Left colon (tissue), 2 donors: ENCODE measurements at regions not wholly inside any gene's neighbourhood (a gene's known extent, or its start where the extent isn't known, plus 50 kb on each side); places are given as distances from the start of the nearest gene placed in this dataset.

ENCODE experiments used
- ATAC-seq: fragments of 200-7000 bp; cut with Tn5 transposase; one replicate; pipeline ENCODE4 v1.9.1; 2020; ENCODE audit warnings: mild to moderate bottlenecking, moderate library complexity
- DNase-seq, 2 donors: peaks; one replicate each; pipeline ENCODE4 v3.0.0-alpha.2; 2020
- intact Hi-C, 2 donors: fragments of 100-400 bp; cut with DNase I in 1 of 2; cut with micrococcal nuclease in 1 of 2; formaldehyde crosslinking; loops; one replicate each; pipeline versions ENCODE4 v1.11.2 to v1.14.0; 2022; cut with DNase I, micrococcal nuclease
- donor health status: DM: no; HTN: no; CAD: no.
- donor health status: DM: yes; HTN: yes; CAD: no.

- intact Hi-C loops = no loop called here
- DNase-seq (no peak), ATAC-seq (peak; percentile 37)
Observed at GRCh38 chr3:99114565-99115291, 213.2 kb upstream of the DCBLD2 start.

- DNase-seq = no peak
- ATAC-seq = no peak
- intact Hi-C loops = no loop called here
Observed at GRCh38 chr3:99111235-99111634, 209.7 kb upstream of the DCBLD2 start.

DNA sequence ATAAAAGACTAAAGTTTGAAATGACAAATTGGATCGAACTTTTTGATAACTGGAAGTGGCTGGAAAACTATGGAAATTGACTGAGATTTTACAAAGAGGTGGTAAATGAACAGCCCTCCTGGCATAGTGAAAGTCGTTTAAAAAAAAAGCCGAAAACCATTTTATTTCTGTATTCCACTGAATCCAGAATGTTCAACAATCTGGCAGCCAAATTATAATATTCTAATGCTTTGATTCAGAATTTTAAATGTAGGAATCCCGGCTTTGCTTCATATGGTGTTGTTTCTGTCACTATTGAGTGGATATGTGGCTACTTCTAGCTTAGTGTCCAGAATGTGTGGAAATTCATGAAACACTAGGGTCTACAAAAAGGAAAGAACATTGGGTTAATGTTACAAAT is 208.9 kb upstream of the DCBLD2 start:
- no peak for DNase-seq
- intact Hi-C loops = no loop called here
- no peak for ATAC-seq

DNA sequence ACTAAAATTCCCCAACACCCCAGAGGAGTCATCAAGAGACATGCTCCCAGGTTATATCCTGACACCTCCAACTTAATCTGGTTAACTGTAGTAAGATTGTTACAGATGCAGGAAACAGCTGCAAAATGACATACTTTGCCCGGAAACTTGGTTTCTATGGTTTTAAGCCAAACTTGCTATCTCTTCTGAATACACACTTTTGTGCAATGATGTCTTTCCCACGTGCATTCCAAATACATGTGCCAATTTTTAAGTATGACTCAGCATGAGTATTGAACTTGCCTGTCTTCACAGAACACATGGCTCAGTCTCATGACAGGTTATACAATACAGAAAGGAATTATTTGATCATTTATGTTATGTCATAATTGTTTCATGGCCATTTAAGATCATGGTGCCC is 207.0 kb upstream of the DCBLD2 start:
- DNase-seq (no peak), ATAC-seq (no peak)
- intact Hi-C loops = no loop called here

DNA sequence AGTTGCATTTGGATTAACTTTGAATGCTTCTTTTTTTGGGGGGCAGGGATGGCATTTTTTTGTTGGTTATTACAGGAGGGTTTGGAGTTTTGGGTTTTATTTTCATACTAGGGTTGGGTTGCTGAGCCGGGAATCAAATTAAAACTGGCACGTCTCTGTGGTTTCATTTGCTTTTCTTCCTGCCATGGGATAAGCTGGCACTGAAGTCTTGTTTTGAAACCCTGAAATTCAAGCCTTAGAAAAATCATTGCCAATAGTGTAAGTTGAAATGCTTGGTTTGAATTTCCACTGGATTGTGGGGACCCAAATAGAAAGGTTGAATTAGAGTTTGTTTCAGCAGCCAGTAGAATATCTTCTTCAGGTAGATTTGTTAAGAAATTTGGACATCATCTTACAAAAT is 193.1 kb upstream of the DCBLD2 start:
- no peak for ATAC-seq
- intact Hi-C loops = no loop called here
- no peak for DNase-seq

GRCh38 chr3:99087277-99087676 is 185.8 kb upstream of the DCBLD2 start:
- intact Hi-C loops = no loop called here
- no peak for ATAC-seq
- no peak for DNase-seq

GRCh38 chr3:99084826-99085225 is 183.3 kb upstream of the DCBLD2 start:
- ATAC-seq = peak; percentile 84
- intact Hi-C loops = no loop called here
- DNase-seq = no peak

DNA sequence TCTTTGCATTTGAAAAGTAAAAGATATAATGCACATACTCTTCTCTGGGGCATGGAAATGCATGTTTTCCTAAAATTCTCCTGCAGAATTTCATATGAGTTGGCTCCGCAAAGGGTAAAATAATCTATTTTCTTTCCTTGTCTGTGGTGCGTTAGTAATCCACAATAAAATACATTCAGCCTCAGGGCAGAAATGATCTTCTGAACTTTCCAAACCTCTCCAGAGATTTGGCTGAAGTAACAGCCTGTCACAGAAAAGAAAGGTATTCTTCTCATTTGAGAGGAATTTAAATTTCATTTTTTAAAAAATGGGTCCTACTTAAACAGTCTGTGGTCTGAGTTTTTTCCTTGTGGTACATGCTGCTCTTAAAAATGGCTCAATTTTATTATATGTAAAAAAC is 182.7 kb upstream of the DCBLD2 start:
- ATAC-seq = no peak
- intact Hi-C loops = no loop called here
- no peak for DNase-seq

GRCh38 chr3:99071096-99071495 is 169.6 kb upstream of the DCBLD2 start:
- intact Hi-C loops = no loop called here
- no peak for ATAC-seq
- DNase-seq = no peak

DNA sequence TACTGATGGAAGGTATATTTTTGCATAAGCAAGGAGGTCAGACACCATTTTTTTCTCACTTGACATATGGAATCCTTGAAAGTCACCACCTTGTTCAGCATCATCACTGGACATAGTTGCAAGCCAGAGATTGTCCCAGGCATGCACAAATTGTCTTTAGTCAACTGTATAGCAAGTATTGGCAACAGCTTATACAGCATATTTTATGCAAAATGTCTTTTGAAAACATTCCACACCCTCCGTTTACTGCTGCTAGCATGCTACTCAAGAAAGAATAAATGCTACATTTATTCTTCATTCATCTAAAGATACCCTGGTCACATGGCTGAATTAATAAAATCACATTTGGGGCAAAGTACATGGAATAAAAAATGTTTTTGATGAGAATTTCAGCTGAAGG is 168.5 kb upstream of the DCBLD2 start:
- ATAC-seq (no peak), DNase-seq (no peak)
- intact Hi-C loops = no loop called here

- ATAC-seq (no peak), DNase-seq (no peak)
- intact Hi-C loops = no loop called here
Observed at GRCh38 chr3:99066863-99067262, 165.4 kb upstream of the DCBLD2 start.

DNA sequence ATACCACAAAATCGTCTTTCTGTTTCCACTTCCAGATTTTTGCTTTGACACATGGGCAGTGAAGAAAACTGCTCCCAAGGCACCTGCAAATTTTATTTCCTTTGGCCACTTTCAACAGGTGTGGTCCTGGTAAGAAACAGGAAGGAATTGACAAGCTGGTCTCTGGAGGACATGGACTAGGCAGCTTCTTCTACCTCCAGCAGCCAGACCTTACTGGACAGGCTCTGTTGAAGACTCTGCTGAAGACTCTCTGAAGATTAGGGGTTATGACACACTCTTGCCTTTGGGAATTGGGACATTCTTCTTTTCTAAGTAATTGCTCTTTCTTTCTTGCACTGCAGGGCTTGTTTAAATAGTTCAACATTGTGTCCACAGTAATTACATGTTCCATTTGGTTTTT is 147.7 kb upstream of the DCBLD2 start:
- no peak for DNase-seq
- intact Hi-C loops = no loop called here
- ATAC-seq = no peak

DNA sequence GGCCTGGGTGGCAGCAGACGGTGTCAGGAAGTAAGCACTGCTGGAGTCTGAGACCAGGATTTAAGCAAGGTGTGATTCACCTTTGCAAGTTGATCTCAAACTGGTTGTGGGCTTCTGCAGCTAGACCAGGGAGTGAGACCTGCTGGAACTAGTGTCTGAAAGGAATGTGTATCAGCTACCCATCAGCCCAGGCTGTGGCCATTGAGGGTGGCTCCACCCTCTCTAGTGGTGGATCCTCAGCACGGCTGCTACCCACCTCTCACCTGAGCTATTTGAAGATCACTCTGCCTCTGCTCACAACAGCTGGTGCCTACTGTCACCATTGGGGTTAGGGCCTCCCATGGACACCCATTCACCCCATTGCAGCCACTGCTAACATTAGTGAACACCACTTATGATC is 140.3 kb upstream of the DCBLD2 start:
- intact Hi-C loops = no loop called here
- no peak for DNase-seq
- ATAC-seq = no peak

DNA sequence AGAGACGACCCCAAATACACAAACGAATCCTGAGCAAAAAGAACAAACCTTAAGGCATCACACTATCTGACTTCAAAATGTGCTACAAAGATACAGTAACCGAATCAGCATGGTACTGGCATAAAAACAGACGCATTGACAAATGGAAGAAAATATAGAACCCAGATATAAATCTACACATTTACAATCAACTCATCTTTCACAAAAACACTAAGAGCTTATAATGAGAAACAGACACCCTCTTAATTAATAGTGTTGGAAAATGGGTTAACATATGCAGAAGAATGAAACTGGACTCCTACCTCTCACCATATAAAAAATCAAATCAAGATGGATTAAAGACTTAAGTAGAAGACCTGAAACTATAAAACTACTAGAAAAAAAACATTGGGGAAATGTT is 130.3 kb upstream of the DCBLD2 start:
- intact Hi-C loops = no loop called here
- no peak for DNase-seq
- no peak for ATAC-seq

- intact Hi-C loops = loop anchor here in 1 of 2 donors (5.0 kb wide), 1 partner anchor 729 kb away; no protein-coding TSS in a partner anchor
- DNase-seq (no peak), ATAC-seq (no peak)
Observed at GRCh38 chr3:99023590-99024192, 122.2 kb upstream of the DCBLD2 start.

- DNase-seq (no peak), ATAC-seq (no peak)
- intact Hi-C loops = loop anchor here in 1 of 2 donors (5.0 kb wide), 1 partner anchor 731 kb away; no protein-coding TSS in a partner anchor
Observed at GRCh38 chr3:99021466-99021865, 120.0 kb upstream of the DCBLD2 start.

DNA sequence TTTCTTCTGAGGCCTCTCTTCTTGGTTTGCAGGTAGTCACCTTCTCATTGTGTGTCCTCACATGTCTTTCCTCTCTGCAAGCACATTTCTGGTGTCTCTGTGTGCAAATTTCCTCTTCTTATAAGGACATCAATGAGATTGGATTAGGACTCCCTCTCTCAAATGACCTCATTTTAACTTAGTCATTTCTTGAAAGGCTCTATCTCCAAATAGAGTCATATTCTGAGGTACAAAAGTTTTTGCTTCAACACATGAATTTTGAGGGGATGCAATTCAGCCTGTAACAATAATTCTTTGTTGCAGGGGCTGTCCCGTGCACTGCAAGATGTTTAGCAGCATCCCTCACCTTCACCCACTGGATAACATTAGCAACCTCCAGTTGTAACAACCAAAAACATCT is 115.0 kb upstream of the DCBLD2 start:
- intact Hi-C loops = no loop called here

DNA sequence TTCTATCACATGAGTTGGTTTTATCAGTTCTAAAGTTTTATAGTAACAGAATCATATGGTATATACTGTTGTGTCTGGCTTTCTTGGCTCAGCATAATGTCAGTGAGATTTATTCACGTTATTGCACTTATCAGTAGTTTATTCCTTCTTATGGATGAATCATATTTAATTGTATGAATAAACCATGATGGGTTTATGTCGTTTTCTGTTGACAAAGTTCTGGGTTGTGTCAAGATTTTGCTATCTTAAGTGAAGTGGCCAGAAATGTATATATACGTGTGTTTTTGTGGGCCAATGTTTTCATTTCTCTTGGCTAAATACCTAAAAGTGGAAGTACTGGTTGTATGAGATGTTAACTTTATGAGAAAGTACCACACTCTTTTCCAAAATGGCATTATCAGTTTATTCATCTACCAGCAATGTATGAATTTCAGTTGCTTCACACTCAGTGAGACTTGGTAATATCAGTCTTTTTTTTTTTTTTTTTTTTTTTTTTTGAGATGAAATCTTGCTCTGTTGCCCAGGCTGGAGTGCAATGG is 112.4 kb upstream of the DCBLD2 start:
- no peak for ATAC-seq
- no peak for DNase-seq
- intact Hi-C loops = no loop called here

More for the DNA sequence above, 115.0 kb upstream of the DCBLD2 start:
- ATAC-seq (no peak), DNase-seq (no peak)

DNA sequence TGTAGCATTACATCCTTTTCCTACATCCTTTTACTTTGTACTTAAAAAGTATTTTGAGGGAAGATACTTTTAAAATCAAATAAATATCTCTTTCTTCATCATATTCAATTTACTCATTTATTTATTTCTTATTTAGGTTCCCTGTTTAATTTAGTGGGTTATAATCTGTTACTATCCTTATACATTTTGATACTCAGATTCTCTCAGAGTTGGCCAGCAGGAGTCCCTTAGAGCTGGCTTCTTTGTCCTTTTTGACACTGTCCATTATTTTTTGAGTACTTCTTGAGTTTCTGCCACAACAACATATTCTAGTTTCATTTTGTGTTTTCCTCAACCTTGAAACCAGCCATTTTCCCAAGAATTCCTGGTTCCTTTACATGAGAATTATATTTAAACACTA is 111.6 kb upstream of the DCBLD2 start:
- DNase-seq (no peak), ATAC-seq (no peak)
- intact Hi-C loops = no loop called here

- DNase-seq = no peak
- intact Hi-C loops = no loop called here
- no peak for ATAC-seq
Observed at GRCh38 chr3:99012051-99012450, 110.6 kb upstream of the DCBLD2 start.

- intact Hi-C loops = no loop called here
- DNase-seq (no peak), ATAC-seq (no peak)
Observed at GRCh38 chr3:99009851-99010250, 108.4 kb upstream of the DCBLD2 start.
